UCSD-AML1 (cell line): ENCODE measurements at regions not wholly inside any gene's neighbourhood (a gene's known extent, or its start where the extent isn't known, plus 50 kb on each side); places are given as distances from the start of the nearest gene placed in this dataset.
"Not testable (repeated sequence)": the region's sequence is repeated elsewhere in the genome, so short reads cannot be mapped to it uniquely, and the experiment has no call there.

Source experiments
- DNase-seq: peaks from one replicate; lab custom pipeline; 2025; ENCODE audit not compliant: unreplicated experiment; lab: John Stamatoyannopoulos, UW

GRCh38 chr4:58413849-58414248, 1303.7 kb upstream of the IGFBP7 start:
- no peak for DNase-seq

GRCh38 chr4:58411904-58412303, 1301.7 kb upstream of the IGFBP7 start:
- no peak for DNase-seq

- no peak for DNase-seq
Measured at GRCh38 chr4:58406762-58407161, 1296.6 kb upstream of the IGFBP7 start.

- DNase-seq = no peak
Measured at GRCh38 chr4:58368221-58368620, 1258.0 kb upstream of the IGFBP7 start.

- no peak for DNase-seq
Measured at GRCh38 chr4:58360354-58361133, 1250.4 kb upstream of the IGFBP7 start.

DNA sequence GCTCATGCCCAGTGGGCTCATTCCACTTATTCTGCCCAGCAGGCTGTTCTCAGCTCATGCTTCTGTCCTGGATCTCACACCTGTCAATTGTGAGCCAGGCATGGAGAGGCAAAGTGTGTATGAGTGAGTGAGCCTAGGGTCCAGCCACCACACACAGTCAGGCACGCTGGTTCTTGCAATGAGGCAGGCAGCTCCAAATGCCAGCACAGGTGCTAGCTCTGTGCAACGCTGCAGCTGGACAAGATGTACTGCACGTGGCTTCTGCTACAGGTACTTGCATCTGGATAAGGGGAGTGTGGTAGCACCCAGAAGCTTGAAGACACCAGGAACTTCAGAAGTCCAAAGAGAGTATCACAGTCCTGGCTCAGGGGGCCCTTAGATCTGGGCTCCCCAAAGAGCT, 1249.4 kb upstream of the IGFBP7 start:
- DNase-seq = no peak

- no peak for DNase-seq
Measured at GRCh38 chr4:58357947-58358346, 1247.8 kb upstream of the IGFBP7 start.

GRCh38 chr4:58325070-58325469, 1214.9 kb upstream of the IGFBP7 start:
- DNase-seq = no peak

- no peak for DNase-seq
Measured at GRCh38 chr4:58313444-58313843, 1203.3 kb upstream of the IGFBP7 start.

DNA sequence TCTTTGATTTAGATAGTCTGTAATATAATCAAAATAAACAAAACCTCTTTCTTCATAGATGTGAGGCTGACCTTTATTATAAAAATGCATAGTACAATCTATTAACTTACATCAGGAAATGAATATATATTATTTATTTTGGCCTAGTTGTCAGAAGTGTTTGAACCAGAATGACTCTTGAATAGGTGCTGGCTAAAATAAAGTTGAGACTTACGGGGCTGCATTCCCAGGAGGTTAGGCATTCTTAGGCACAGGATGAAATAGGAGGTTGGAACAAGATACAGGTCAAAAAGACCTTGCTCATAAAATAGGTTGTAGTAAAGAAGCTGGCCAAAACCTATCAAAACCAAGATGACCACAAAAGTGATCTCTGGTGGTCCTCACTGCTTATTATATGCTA, 1193.3 kb upstream of the IGFBP7 start:
- no peak for DNase-seq

- no peak for DNase-seq
Measured at GRCh38 chr4:58301376-58301999, 1191.3 kb upstream of the IGFBP7 start.

DNA sequence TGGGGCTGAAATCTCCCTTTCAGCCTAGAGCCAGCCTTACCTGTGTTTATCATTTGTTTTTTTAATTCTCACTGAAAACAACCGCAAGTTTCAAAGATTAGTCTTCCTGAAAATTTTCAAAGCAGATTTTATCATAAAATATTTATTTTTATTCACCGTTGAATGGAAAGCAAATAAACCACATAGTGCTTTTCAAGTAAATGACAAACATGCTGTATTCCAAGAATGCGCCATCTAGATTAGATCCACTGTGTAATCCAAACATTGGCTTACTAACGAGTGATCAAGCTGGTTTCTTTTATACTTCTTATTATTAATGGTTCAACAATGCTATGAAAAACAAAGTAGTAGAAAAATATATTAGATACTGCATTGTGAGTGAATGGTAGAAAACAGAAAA, 1176.2 kb upstream of the IGFBP7 start:
- DNase-seq = no peak

DNA sequence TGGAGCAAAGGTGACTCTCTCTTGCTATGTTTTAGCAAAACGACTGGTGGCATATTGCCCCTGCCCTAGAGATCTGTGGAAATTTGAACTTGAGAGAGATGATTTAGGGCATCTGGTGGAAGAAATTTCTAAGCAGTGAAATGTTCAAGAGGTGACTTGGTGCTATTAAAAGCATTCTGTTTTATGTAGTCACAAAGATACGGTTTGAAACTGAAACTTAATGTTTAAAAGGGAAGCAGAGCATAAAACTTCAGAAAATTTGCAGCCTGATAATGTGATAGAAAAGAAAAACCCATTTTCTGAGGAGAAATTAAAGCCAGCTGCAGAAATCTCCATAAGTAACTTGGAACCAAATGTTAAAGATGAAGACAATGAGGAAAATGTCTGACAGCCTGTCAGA, 1170.7 kb upstream of the IGFBP7 start:
- not testable (repeated sequence) for DNase-seq

GRCh38 chr4:58275856-58276255, 1165.7 kb upstream of the IGFBP7 start:
- no peak for DNase-seq

DNA sequence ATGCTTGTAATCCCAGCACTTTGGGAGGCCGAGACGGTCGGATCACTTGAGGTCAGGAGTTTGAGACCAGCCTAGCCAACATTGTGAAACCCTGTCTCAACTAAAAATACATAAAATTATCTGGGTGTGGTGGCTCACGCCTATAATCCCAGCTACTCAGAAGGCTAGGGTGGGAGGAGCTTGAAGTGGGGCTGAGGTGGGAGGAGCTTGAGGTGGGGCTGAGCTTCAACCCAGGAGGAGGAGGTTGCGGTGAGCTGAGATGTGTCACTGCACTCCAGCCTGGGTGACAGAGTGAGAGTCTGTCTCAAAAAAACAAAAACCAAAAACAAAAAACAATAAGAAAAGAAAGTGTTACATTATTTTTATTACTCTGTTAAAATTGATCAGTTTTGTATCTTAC, 1164.4 kb upstream of the IGFBP7 start:
- no peak for DNase-seq

GRCh38 chr4:58272311-58272710, 1162.1 kb upstream of the IGFBP7 start:
- DNase-seq = no peak

DNA sequence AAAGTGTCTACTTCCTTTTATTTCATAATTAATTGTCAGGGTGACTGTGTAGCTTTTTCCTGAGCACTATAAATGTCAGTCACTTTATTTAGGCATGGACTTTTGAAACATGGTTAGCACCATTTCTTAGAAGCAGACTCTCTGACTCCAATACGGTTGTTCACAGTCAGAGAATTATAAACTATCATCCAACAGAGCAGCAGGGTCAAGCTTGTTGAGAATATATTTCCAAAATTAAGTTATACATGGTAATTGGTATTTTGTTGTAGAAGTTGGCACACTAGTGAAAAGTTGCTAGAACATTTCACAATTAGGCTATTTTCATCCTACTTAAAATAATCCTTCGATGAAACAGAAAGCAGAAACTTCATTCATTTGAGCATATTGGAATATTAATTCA, 1155.5 kb upstream of the IGFBP7 start:
- DNase-seq = no peak

- DNase-seq = no peak
Measured at GRCh38 chr4:58261526-58261925, 1151.3 kb upstream of the IGFBP7 start.

GRCh38 chr4:58254291-58254690, 1144.1 kb upstream of the IGFBP7 start:
- DNase-seq = no peak

DNA sequence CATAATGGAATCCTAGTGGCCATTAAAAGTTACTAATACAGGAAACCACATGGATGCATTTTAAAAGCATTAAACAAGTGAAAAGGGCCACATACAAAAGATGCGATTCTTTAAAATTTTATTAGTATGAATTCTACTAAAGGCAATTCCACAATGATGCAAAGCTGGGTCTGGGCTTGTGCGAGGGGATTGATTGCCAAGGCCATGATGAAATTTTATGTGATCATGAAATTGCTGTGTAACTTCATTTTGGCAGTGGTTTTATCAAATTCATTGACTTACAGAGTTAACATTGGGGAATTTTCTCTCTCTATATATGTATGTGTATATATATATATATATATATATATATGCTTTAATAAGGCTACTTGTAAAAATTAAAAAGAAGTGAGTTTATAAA, 1142.5 kb upstream of the IGFBP7 start:
- DNase-seq = no peak

GRCh38 chr4:58247792-58248191, 1137.6 kb upstream of the IGFBP7 start:
- DNase-seq = no peak

GRCh38 chr4:58225460-58225859, 1115.3 kb upstream of the IGFBP7 start:
- no peak for DNase-seq

DNA sequence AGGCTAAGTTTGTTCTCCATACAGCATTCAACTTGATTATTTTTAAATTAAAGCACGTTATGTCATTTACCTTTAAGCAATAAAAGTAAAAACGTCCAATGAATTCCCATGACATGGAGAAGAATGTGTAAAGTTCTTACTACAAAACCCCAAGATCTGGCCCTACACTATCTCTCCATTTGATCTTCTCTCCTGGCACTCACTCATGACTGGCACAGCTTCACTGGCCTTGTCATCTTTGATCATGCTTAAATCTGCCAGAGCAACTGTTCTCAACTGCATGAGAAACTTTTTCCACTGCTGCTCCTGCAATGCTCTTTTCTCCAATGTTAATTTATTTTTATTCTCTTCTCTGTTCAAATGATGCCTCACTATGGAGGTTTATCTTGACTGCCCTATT, 1109.0 kb upstream of the IGFBP7 start:
- no peak for DNase-seq
